ENCODE measurements at regions not wholly inside any gene's neighbourhood (a gene's known extent, or its start where the extent isn't known, plus 50 kb on each side); places are given as distances from the start of the nearest gene placed in this dataset.

DNA sequence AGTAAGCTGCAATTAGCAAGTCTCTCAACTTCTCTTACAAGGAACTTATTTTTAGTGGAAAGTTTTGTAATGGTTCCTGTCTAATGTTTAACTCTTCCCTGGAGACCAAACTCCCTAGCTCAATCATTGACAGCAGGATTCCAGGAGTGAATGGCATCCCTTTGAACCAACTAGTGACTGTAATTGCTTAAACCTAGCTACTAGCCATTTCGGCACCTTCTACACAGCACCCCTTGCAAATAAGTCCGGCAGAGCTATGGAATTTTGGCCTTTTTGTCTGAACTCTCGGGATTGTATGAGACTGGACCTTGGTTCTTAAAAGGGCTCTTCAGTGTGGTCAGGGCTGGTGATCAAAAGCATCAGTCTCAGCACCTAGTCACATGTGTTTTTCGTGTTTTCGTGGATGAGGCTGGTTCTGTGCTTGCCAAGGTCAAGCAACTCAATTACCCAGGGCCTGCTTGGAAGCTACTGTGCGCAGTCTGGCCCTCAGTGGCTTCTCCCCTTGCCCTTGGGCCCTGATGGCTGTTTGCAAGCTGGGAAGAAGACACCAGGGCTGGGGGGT lies 135.3 kb upstream of the NEDD9 start:
- FAIRE-seq (no peak), DNase-seq (ENCODE audit: low spot score in 2 of 2) (no peak)

DNA sequence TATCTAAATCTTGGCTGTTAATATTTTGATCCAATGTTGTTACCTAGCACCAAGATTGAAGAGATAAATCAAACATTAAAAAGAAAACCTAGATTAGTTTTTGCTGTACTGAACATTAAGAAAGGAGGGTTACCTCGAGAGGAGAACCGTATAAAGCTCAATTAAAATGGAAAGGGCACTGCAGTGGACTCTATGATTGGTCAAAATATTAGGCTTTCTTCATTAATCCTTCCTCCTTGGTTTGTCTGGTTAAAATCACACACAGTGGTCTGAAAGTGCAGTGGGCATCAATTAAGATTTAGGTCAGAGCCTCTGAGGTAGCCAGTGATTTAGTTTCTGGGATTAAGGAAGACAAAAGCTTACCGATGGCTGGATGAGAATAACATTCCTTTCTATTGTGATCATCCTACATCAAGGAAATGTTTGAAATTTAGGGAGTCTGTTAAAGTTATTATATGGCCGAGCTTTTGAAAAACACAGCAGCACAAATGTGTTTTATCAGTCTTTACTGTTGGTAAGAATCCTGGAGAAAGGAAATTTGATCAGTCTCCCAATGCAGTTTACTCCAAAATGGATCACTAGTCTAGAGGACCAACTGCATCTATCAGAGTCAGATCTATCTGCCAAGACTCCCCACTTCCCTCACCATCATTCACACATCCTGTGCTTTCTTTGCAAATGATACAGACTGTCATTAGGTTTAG lies 134.6 kb upstream of the NEDD9 start:
- no peak for FAIRE-seq
- DNase-seq (ENCODE audit: low spot score in 2 of 2): no peak

DNA sequence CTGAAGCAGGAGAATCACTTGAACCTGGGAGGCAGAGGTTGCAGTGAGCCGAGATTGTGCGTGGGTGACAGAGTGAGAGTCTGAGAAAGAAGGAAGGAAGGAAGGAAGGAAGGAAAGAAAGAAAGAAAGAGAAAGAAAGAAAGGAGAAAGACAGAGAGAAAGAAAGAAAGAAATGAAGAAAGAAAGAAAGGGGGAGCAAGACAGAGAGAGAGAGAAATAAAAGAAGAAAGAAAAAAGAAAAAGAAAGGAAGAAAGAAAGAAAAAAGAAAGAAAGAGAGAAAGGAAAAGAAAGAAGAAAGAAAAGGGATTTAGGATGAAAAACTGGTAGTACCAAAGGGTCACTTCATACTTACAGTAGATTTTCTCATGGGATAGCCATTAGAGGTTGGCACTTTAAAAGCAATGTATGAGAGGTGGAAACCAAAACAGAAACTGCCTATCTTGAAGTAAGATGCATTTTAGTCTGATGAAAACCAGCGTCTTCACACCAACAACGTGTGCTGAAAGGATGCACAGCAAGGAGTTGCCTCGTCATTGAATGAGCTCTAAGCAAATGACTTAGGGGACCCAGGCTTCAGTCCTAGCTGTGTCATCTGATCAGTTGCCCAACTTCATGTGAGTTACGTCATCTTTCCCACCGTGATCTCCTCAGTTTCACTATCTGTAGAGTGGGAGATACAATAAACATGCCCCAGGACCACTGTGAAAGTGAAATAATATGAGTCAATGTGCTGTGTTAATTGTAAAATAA lies 133.9 kb upstream of the NEDD9 start:
- no peak for DNase-seq (ENCODE audit: low spot score in 2 of 2)
- no peak for FAIRE-seq

DNA sequence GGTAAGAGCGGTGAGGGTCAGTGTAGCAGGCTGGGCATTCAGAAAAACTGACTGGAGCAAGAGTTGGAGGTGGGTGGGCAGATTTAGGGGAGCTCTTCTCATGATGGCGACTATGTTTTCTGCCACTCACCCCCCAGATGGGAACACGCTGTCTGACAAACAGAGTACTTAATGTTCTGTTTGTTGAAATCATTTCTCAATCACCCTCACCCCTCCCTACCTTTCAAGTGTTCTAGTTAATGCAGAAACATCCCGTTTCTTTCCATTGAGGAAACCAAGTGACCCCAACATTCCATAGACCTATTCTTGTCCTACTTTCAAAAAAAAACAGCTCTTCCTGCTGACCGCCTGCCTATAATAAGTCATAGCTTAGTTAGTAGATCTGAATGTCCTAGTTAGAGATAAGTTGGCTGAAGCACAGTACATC lies 132.5 kb upstream of the NEDD9 start:
- DNase-seq (ENCODE audit: low spot score in 2 of 2) (no peak), FAIRE-seq (no peak)

DNA sequence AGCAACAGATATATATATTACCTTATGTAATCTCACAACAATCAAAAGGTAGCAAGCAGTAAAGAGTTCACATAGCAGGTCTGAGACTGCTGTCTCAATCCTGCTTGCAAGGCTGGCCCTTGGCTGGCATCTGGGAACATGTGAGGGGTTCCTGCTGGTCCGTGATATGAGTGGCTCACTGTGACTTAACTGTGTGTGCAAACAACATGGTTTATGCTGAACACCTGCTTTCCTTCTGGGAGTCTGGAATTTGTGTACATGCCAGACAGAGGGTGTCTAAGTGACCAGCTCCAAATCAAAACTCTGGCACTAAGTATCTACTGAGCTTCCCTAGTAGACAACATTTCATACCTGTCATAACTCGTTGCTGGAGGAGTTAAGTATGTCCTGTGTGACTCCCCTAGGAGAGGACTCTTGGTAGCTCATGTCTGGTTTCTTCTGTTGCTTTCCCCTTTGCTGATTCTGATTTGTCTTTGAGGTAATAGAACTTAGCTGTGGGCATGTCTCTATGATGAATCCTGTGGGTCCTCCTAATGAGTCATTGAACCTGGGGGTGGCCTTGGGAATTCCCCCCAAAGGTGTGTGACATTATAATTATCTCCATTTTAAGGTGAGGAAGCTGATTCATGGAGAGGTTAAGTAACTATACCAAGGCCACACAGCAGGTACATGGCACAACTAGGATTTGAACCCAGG lies 131.6 kb upstream of the NEDD9 start:
- DNase-seq (ENCODE audit: low spot score in 2 of 2) (no peak), FAIRE-seq (no peak)

DNA sequence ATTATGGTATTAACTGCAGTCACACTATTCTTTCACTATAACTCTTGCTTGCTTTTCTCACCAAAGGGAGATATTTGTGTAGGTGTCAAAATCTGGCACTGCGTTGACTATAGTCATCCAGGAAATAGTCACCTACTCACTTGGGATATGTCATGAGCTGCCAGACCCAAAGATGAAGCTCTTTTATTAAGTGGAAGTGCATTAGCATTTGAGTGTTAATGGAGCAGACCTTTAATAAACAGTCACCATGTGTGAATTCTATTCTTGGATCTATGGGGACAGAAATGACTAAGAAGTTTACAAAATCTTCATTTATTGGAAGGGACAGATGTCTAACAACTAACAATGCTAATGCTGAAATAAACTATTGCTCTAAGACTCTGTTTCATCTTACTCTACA lies 130.1 kb upstream of the NEDD9 start:
- no peak for DNase-seq (ENCODE audit: low spot score in 2 of 2)
- FAIRE-seq: no peak

DNA sequence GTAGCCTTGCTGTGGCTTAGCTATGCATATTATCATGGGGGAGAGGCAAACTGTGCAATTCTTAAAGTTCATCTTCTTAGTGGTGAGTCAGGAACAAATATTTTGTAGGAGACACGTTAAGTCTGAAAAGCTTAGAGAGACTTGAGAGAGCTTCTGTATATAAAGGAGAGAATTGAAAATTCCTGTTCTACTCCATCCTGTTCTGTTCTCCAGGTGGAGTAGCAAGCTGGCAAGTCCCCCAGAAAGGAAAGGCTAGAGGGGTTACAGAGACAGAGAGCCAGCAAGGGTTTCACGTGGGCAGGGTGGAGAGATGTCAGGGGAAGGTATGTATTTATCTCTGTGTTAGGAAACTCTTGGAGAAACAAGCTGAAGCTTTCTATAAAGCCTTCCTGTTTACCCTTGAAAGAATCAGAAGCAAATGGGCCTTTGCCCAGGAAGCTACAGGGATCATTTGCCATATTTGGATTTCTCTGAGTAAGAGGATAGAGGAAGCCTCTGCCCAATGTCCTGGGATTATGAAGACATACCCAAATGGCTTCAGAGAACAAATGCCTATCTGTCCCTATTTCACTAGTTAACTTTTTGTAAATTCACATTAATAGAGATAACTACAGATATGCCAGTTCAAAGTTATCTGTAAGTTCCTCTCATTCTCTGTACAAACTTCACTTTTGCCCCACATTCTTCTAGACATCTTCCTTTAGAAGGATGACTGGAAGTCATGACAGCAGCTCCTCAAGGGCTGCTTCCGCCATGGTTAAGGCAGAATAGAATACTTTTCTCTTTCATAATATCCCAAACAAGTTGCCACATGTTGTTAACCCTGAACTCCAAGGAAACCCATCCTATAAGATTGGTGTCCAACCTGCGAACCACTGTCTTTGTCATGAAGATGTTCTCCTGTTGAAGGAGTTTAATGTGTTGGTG lies 126.7 kb upstream of the NEDD9 start:
- DNase-seq (ENCODE audit: low spot score in 2 of 2): no peak
- no peak for FAIRE-seq

DNA sequence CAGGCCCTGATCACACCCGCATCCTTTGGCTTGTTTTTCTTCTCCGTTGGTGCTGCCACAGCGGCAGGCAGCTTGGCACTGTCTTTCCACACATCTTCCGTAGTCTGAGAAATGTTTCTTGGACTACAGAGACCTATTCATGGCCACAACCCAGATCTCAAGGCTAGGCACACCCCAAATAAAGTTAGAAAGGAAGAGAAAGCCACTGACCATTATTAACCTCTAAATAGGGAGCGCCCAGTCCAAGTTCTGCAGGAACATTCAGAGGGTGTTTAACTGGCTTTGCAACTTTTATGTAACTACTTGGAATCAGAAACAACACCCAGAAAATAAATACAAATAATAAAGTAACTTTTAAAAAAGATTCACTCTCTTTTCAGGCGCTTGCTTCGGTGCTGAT lies 124.8 kb upstream of the NEDD9 start:
- DNase-seq (ENCODE audit: low spot score in 2 of 2) (no peak), FAIRE-seq (no peak)

DNA sequence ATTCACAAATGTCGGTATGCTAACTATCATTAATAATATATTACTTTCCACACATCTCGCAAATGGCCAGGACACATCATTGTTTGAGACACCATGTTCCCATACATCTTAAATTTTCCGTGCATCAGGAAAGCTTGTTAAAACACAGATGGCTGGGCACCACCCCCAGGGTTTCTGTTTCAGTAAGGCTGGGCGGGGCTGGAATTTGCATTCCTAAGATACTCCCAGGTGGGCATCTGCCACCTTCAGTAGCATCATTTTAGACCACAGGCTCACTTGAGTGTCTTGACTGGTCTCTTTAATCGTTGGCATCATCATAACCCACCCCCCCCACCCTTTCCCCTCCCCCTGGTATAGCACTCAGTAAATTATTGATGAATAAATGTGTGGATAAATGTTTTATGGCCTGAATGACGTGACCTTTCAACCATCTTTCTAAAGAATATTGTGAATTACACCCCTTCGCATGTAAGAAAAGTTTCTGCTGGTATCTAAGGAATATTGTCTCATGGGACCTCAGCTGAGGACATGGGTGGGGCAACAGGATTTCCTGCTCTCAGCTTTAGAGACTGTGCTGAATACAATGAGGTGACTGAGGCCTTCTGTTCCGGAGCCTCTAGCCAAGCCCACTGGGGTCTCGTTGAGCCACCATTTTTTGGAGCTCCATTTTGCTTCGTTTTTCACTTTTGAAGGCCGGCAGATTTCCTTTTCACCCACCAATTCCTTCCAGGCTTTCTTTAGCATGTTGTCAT lies 124.1 kb upstream of the NEDD9 start:
- no peak for DNase-seq (ENCODE audit: low spot score in 2 of 2)
- FAIRE-seq: no peak

DNA sequence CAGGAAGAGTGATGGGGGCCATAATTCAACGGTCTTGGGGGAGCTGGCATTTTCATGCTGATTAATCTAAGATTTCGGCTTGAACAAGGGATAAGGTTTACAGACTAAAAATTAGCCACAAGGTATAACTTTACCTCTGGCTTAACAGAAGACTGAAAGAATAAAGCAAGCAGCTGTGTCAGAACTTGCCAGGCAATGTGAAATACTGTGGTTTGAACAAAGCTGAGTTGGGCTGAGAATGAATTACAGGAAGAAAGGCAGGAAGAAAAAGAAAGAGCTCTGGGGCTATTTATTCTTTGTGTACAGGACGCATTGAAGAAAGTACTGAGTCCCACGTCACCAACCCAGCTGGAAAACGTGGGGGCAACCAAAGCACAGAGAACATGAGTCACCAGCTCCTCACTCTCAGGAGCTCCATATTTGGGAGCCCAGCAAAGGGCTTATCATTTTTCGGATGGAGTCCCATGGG lies 121.5 kb upstream of the NEDD9 start:
- FAIRE-seq (no peak), DNase-seq (ENCODE audit: low spot score in 2 of 2) (peak in 1 of 2 donors; percentile 33)

DNA sequence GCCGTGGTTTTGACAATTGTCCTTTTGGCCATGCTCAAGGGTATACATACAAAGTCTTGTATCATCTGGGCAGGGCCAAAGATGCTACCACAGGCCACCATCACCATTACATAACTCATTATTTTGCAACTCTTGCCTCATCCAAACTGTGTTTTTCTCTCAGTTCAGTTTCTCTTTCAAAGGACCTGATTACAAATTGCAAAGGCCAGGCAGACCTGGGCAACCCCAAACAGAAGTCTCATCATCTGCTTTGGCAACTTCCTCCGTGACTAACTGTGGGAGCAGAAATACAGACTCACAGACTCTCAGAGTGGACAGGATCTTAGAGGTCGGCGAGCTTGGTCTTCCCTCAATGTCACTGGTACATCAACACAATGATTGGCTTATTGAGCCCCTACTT lies 117.8 kb upstream of the NEDD9 start:
- DNase-seq (ENCODE audit: low spot score in 2 of 2) (no peak), FAIRE-seq (no peak)

DNA sequence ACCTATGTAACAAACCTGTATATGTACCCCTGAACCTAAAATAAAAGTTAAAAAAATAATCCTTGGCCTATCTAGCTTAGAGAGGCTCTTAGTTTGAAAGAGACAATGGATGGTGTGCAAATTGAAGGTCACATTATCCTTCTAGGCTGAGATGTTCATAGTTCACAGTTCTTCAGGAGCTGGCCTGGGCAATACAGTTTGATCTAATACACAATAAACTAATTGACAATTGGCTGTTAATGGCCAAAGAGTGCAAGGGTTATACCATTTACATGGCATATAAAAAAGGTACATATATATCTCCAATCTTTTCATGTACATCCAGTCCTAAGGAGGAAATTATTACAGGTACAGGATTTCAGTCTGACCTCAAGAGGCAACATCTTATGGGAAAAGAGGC lies 117.4 kb upstream of the NEDD9 start:
- no peak for DNase-seq (ENCODE audit: low spot score in 2 of 2)
- FAIRE-seq: no peak

DNA sequence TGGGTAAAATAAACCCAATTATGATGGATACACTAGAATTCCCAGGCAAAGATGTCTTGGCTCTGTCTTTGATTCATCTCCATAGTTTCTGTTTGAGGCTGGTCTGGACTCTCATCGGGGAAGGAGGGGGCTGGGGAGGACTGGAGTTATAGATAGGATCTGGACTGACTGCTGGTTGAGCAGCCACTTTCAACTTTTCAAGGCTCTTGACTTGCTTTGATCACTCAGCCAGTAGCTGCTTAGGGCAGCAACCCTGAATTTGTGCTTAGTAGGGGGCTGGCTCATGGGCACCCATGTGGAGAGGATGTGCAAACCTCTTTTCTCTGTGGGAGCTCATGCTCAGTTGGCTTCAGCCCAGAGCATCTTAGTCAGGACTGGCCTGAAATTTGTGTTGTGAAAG lies 114.0 kb upstream of the NEDD9 start:
- no peak for FAIRE-seq
- DNase-seq (ENCODE audit: low spot score in 2 of 2): no peak

DNA sequence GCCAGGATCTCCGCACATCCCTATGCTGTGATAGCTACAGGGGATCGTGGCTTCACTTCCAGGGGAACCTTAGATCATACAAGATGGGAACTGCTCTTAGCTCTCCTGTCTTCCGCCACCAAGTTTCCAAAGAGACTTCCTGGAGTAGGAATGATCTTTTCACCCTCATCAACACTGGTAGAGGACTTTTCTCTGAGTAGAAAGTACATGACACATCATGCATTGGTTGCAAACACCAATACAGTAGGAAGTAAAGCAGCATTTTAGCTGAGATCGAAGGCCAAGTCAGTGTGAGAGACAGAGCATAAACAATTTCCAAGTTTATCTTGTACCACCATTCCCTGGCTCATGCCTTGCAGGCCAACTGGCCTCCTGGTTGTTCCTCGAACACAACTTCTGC lies 113.1 kb upstream of the NEDD9 start:
- FAIRE-seq: no peak
- no peak for DNase-seq (ENCODE audit: low spot score in 2 of 2)

DNA sequence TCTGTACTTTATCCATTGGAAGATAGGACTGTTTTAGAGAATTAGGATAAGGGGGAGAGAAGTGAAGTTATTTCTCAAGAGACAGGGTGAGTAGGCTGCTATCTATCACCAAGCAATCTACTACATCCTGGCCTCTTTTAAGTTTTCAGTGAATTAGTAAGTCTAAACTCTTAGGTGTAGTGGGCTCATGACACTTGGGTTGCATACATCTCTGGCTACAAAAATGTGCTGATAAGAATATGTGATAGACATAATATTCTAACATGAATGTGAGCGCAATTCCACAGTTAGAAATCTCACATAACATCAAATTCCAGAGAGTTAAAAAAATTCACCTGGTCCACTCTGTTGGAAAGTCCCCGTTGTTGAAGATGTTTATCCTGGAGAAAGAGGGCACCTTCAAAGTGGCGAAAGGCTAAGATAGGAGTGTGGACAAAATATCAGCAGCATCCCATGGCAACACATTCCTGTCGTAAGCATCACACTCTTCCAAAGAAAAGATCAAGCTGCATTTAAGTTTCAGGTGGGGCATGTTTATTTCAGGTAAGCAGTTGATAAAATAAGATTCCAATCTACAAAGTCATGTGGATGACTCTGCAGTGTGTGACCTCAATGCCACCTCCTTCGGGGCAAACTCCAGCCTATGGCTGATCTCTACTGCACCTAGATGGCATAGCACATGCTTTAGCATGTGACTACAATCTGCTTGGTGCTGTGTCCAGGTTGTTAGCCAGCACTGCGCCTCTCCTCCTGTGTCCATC lies 111.7 kb upstream of the NEDD9 start:
- DNase-seq (ENCODE audit: low spot score in 2 of 2) (no peak), FAIRE-seq (no peak)

DNA sequence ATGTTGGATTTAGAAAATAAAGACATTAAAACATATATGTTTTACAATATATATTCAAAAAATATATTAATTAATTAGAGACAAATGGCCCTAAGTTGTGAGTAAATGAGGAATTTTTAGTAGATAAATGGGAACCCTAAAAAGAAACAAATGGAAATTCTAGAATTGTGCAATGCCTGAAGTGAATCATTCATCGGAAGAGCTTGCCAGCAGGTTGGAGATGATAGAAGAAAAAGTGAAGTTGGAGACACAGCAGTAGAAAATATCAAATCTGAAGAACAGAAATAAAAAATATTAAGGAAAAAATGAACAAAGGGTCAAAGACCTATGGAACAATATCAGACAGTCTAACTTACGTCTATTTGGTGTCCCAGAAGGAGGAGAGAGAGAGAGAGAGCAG lies 109.4 kb upstream of the NEDD9 start:
- DNase-seq (ENCODE audit: low spot score in 2 of 2) (no peak), FAIRE-seq (no peak)

DNA sequence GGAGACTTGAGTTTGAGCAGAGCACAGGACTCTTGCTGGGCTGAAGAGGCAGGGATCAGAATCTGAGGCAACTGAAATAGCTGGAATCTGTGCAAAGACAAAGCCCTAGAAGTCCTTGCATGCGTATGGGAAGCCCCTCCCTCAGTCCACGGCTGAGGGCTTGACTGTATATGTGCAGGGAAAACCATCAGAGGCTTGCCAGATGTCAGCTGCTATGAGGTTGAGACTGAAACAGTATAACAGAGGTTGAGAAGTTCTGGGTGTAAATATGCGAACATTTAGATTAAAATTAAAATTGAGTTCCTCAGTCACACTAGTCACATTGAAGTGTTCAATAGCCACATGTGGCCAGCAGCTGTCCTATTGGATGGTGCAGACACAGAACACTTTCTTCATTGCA lies 108.8 kb upstream of the NEDD9 start:
- DNase-seq (ENCODE audit: low spot score in 2 of 2): no peak
- no peak for FAIRE-seq

DNA sequence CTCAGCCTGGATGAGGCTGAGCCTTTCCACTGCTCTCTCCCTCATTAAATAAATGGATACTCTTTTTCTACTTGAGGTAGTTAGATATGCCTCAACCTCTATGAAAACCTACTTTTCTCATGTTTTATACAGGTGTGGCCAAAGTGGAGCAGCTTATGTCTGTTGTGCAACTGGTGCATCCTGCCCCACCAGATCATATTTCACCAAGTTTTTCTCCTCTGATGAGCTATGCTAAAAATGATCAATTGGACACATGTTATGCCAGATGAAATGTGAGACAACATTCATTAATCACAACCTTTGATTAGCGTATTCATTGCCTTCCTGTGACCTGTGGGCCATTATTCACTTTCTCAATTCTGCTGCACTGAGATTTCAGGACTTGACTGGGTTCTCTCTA lies 106.9 kb upstream of the NEDD9 start:
- no peak for DNase-seq (ENCODE audit: low spot score in 2 of 2)
- FAIRE-seq: no peak

DNA sequence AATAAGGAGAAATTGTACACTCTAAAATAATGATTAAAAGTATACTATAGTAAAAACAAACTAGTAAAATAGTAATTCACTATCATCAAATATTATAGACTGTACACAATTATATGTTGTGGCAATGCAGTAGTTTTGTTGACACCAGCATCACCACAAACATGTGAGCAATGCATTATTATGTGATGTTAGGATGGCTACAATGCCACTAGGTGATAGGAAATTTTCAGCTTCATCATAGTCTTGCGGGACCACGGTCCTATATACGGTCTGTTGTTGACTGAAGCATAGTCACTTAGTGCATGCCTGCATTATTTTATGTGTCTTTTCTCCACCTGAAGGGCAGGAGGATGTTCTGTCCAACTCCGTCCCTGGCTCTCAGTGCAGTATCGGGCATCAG lies 104.8 kb upstream of the NEDD9 start:
- no peak for DNase-seq (ENCODE audit: low spot score in 2 of 2)
- no peak for FAIRE-seq
